A673 (cell line): ENCODE measurements at regions not wholly inside any gene's neighbourhood (a gene's known extent, or its start where the extent isn't known, plus 50 kb on each side); places are given as distances from the start of the nearest gene placed in this dataset.

ENCODE experiments used
- EZH2 ChIP-seq: fragments of 200-600 bp; sonication (generic); IDR thresholded peaks from 2 replicates; pipeline ENCODE4 v1.6.1; 2017; ENCODE audit warnings: borderline replicate concordance, low read depth, mild to moderate bottlenecking, mixed read lengths, antibody characterized with exemption, low read length; ENCODE audit not compliant: poor library complexity, severe bottlenecking
- TF ChIP-seq, protein P1 (sequence below): fragments of 300-800, 200-600 bp; sonication (generic); conservative IDR thresholded peaks from 2 replicates; pipeline ENCODE4 v1.5.1; 2017; ENCODE audit warnings: low read depth, mild to moderate bottlenecking, antibody characterized with exemption, low read length, moderate library complexity, mixed read lengths

DNA sequence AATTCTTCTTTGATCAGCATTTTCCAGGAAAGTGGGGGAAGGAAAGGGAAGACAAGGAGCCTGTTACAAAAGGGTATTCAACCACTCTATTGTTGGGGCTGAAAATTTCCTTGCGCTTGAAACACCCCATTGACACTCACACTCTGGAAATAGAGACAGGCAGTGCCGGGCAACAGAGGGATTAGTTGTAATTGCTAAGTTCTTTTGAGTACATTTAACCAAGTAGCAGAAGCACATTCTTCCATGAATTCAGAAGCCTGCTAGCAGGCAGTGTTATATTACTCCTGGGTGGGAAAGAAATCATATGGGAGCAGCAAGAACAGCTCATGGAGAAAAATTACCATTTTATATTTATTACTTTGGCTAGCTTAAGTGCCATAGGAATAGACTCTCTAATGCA lies 745.5 kb downstream of the C6orf118 start:
- TF ChIP-seq, protein P1, sequence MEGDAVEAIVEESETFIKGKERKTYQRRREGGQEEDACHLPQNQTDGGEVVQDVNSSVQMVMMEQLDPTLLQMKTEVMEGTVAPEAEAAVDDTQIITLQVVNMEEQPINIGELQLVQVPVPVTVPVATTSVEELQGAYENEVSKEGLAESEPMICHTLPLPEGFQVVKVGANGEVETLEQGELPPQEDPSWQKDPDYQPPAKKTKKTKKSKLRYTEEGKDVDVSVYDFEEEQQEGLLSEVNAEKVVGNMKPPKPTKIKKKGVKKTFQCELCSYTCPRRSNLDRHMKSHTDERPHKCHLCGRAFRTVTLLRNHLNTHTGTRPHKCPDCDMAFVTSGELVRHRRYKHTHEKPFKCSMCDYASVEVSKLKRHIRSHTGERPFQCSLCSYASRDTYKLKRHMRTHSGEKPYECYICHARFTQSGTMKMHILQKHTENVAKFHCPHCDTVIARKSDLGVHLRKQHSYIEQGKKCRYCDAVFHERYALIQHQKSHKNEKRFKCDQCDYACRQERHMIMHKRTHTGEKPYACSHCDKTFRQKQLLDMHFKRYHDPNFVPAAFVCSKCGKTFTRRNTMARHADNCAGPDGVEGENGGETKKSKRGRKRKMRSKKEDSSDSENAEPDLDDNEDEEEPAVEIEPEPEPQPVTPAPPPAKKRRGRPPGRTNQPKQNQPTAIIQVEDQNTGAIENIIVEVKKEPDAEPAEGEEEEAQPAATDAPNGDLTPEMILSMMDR = no peak
- TF ChIP-seq EZH2 = no peak
